HepG2 (cell line): ENCODE measurements at regions not wholly inside any gene's neighbourhood (a gene's known extent, or its start where the extent isn't known, plus 50 kb on each side); places are given as distances from the start of the nearest gene placed in this dataset.

ENCODE experiments used
- ATAC-seq: fragments of 200-7000 bp; cut with Tn5 transposase; 3 replicates; pipeline ENCODE4 v1.9.1; 2020; ENCODE audit warnings: mild to moderate bottlenecking, moderate library complexity
- BruUV-seq: library from RNA; stranded (reverse); fragments of 400-500 nt; replicated peaks from 2 replicates; lab custom pipeline; 2021; lab: Mats Ljungman, UMichigan
- CTCF ChIA-PET: fragments of 300-600 bp; formaldehyde crosslinking; extraction: SDS; loops from one replicate; lab custom pipeline; 2021; ENCODE audit warnings: low total read pairs, inconsistent platforms, low intra/inter-chr PET ratio; lab: Yijun Ruan, JAX
- POLR2A ChIA-PET: fragments of 350-600 bp; sonication (Branson Sonifier 250); formaldehyde crosslinking; loops from one replicate; lab custom pipeline; 2020; ENCODE audit warnings: antibody characterized with exemption, inconsistent platforms; lab: Yijun Ruan, JAX
- DNase-seq: peaks from one replicate; pipeline ENCODE4 v3.0.0-alpha.2; 2015; ENCODE audit warnings: low spot score
- FAIRE-seq: peaks from 3 replicates; lab custom pipeline; 2011; peaks lifted over from hg19 to GRCh38; lab: Jason Lieb, UNC
- H2AFZ ChIP-seq: one replicate; pipeline ENCODE4 v1.6.1; 2011; ENCODE audit warnings: low read length, inconsistent platforms
- H3K27ac ChIP-seq: fragments of 300-600 bp; 3 replicates; pipeline ENCODE4 v1.8.0; 2011; ENCODE audit warnings: mixed run types, mild to moderate bottlenecking, mixed read lengths, low read length, inconsistent platforms; ENCODE audit not compliant: insufficient read depth; ENCODE audit errors: extremely low read length
- H3K27me3 ChIP-seq, 2 experiments: fragments of 200-600 bp in 1 of 2; 2 replicates in 1 of 2; 3 replicates in 1 of 2; pipeline versions ENCODE4 v1.6.0 to v1.8.0; 2011; ENCODE audit warnings: low read length in 2 of 2, mild to moderate bottlenecking in 2 of 2, moderate library complexity in 2 of 2, inconsistent platforms in 1 of 2; ENCODE audit not compliant: insufficient read depth in 2 of 2, control insufficient read depth in 1 of 2
- H3K36me3 ChIP-seq, 2 experiments: fragments of 200-600 bp in 1 of 2; replicated peaks in 1 of 2; 2 replicates in 1 of 2; 3 replicates in 1 of 2; pipeline versions ENCODE4 v1.5.1 to v1.8.0; 2011; ENCODE audit warnings: low read length in 2 of 2, inconsistent platforms in 1 of 2; ENCODE audit not compliant: insufficient read depth in 2 of 2, control insufficient read depth in 1 of 2
- H3K4me1 ChIP-seq: 2 replicates; pipeline ENCODE4 v1.5.1; 2012; ENCODE audit warnings: low read length, inconsistent platforms; ENCODE audit not compliant: insufficient read depth
- H3K4me2 ChIP-seq: 2 replicates; pipeline ENCODE4 v1.6.0; 2011; ENCODE audit warnings: low read depth, low read length, inconsistent platforms
- H3K4me3 ChIP-seq, 3 experiments: fragments of 200-600 bp in 1 of 3; sonication (generic), shearing (Covaris generic) in 1 of 3; replicated peaks in 1 of 3; 2 replicates each; pipeline ENCODE4 v1.5.1; 2011 to 2016; ENCODE audit warnings: low read length in 3 of 3, inconsistent platforms in 2 of 3, low read depth in 2 of 3, mild to moderate bottlenecking in 2 of 3, control low read depth in 1 of 3, mixed read lengths in 1 of 3; ENCODE audit not compliant: insufficient read depth in 1 of 3
- H3K79me2 ChIP-seq: one replicate; pipeline ENCODE4 v1.6.1; 2011; ENCODE audit warnings: low read length, inconsistent platforms; ENCODE audit not compliant: insufficient read depth
- H3K9ac ChIP-seq: 2 replicates; pipeline ENCODE4 v1.6.0; 2011; ENCODE audit warnings: mild to moderate bottlenecking, low read depth, low read length, inconsistent platforms; ENCODE audit not compliant: insufficient read depth
- H3K9me3 ChIP-seq: 2 replicates; pipeline ENCODE4 v1.5.1; 2012; ENCODE audit warnings: mild to moderate bottlenecking, low read length
- H4K20me1 ChIP-seq: 2 replicates; pipeline ENCODE4 v1.6.0; 2011; ENCODE audit warnings: inconsistent platforms, mild to moderate bottlenecking, low read length, moderate library complexity; ENCODE audit not compliant: insufficient read depth
- FOXA1 ChIP-seq, 2 experiments: fragments of 450-650 bp in 1 of 2; sonication (generic) in 1 of 2; formaldehyde crosslinking in 1 of 2; IDR thresholded peaks; 2 replicates each; pipeline versions ENCODE4 v1.4.0 to v1.6.1; 2016 to 2020; ENCODE audit warnings: missing genetic modification reagents in 1 of 2
- JUND ChIP-seq: sonication (generic); formaldehyde crosslinking; IDR thresholded peaks from 2 replicates; pipeline ENCODE4 v1.8.0; 2022; ENCODE audit warnings: mild to moderate bottlenecking, missing genetic modification reagents
- LCORL ChIP-seq, 2 experiments: fragments of 450-650 bp in 1 of 2; sonication (generic) in 1 of 2; formaldehyde crosslinking in 1 of 2; IDR thresholded peaks; 2 replicates each; pipeline versions ENCODE4 v1.5.0 to v1.6.1; 2017 to 2020; ENCODE audit warnings: antibody characterized with exemption in 1 of 2, missing genetic modification reagents in 1 of 2
- MTF2 ChIP-seq: sonication (generic); formaldehyde crosslinking; IDR thresholded peaks from 2 replicates; pipeline ENCODE4 v1.5.0; 2020; ENCODE audit warnings: missing genetic modification reagents, borderline replicate concordance
- PAX8 ChIP-seq: sonication (generic); formaldehyde crosslinking; IDR thresholded peaks from 2 replicates; pipeline ENCODE4 v1.8.0; 2022; ENCODE audit warnings: mild to moderate bottlenecking, missing genetic modification reagents, borderline replicate concordance
- SIN3B ChIP-seq: fragments of 150-350 bp; IDR thresholded peaks from 2 replicates; pipeline ENCODE4 v1.6.1; 2014; ENCODE audit warnings: low read length
- YY1 ChIP-seq: IDR thresholded peaks from 2 replicates; pipeline ENCODE4 v1.6.1; 2011; ENCODE audit warnings: low read length, low read depth, moderate library complexity, mild to moderate bottlenecking; ENCODE audit not compliant: insufficient read depth, insufficient replicate concordance
- ZKSCAN1 ChIP-seq: fragments of 150-350 bp; IDR thresholded peaks from 2 replicates; pipeline ENCODE4 v1.6.1; 2014; ENCODE audit warnings: low read length
- ZNF343 ChIP-seq: sonication (generic); formaldehyde crosslinking; IDR thresholded peaks from 2 replicates; pipeline ENCODE4 v1.4.0; 2020; ENCODE audit warnings: mild to moderate bottlenecking, missing genetic modification reagents
- ZNF468 ChIP-seq: sonication (generic); formaldehyde crosslinking; IDR thresholded peaks from 2 replicates; pipeline ENCODE4 v1.8.0; 2022; ENCODE audit warnings: mild to moderate bottlenecking, moderate library complexity, missing genetic modification reagents
- ZNF7 ChIP-seq: IDR thresholded peaks from 2 replicates; pipeline ENCODE4 v1.6.1; 2016; ENCODE audit warnings: missing biosample characterization, missing genetic modification reagents
- ZNF839 ChIP-seq: sonication (generic); formaldehyde crosslinking; IDR thresholded peaks from 2 replicates; pipeline ENCODE4 v1.4.0; 2020; ENCODE audit warnings: missing genetic modification reagents, mild to moderate bottlenecking, borderline replicate concordance
- WGBS: methylation state at CpG from one replicate; pipeline ENCODE4 v1.1.6; 2017; ENCODE audit warnings: low lambda C conversion rate; 5-methylcytosine and 5-hydroxymethylcytosine counted together
- in situ Hi-C: cut with HindIII; loops from 2 replicates; pipeline ENCODE4 v1.10.0; 2017; ENCODE audit warnings: low pct_unique_long_range_greater_than_20kb; ENCODE audit not compliant: extremely low pct_ligation_motif_present
- intact Hi-C: fragments of 100-400 bp; cut with micrococcal nuclease; formaldehyde crosslinking; loops from one replicate; pipeline ENCODE4 v1.10.0; 2022; ENCODE audit not compliant: unreplicated experiment
- TF ChIP-seq, protein P1 (sequence below): sonication (generic); formaldehyde crosslinking; IDR thresholded peaks from 2 replicates; pipeline ENCODE4 v1.5.0; 2020; ENCODE audit warnings: missing genetic modification reagents
- TF ChIP-seq, protein P2 (sequence below): IDR thresholded peaks from 2 replicates; pipeline ENCODE4 v1.6.1; 2016; ENCODE audit warnings: mild to moderate bottlenecking
- TF ChIP-seq, protein P3 (sequence below): IDR thresholded peaks from 2 replicates; pipeline ENCODE4 v1.6.1; 2016; ENCODE audit warnings: missing biosample characterization, missing genetic modification reagents, low read depth

DNA sequence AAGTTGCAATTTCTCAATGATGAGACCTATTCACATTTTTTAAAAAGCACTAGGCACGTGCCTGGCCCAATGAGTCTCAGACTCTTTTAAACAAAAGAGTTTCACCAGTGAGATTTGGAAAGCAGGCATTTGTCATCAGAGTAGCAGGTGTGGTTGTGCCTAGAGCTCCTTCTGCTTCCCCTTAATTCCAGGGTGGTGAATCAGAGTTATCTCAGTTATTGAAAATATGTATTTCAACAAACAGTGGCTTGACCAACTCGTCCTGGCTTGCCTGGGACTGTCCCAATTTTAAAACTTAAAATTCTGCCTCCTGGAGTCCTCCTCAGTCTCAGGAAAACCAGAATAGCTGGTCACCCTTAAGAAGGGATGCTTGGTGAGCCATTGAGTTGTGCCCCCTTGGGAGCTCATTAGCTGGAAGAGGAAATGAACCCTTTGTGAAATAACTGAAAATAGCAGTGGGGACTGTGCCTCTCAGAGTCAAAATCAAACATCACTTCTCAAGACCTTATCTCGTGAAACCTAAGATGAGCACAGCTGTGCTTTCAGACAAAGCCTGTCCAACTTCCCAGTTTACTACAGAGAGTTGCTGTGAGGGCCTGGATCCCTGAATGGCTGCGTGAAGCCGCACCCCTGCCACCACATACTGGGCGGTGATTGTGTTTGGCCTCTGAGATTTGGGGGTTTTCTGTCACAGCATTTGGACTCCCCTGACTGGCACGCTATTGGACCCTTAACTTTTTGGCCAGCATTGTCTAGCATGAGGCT, 116.3 kb downstream of the ANKRD60 start:
- in situ Hi-C loops (no loop called here), intact Hi-C loops (no loop called here)
- ATAC-seq: no peak
- H3K27me3 ChIP-seq: peaks cover 4 to 32% of the 10 kb centered on the region in 2 experiments
- no peaks in the 10 kb centered on the region for H3K9me3 ChIP-seq
- H3K4me3 ChIP-seq: no peak overlapping the region
- no peak for FAIRE-seq
- no peak for DNase-seq
- H3K4me2 ChIP-seq: no peak overlapping the region
- no peaks in the 10 kb centered on the region for H3K4me1 ChIP-seq
- H3K79me2 ChIP-seq: no peaks in the 10 kb centered on the region
- no peaks in the 10 kb centered on the region for H4K20me1 ChIP-seq
- ChIA-PET POLR2A (no interaction called here), CTCF (no interaction called here)
- TF ChIP-seq ZKSCAN1 (no peak), ZNF7 (CRISPR knock-in tag) (no peak), MTF2 (CRISPR knock-in tag) (no peak), JUND (CRISPR knock-in tag) (no peak), ZNF468 (CRISPR knock-in tag) (no peak), FOXA1 (IDR thresholded peaks at IDR 0.05) (no peak), FOXA1 (CRISPR knock-in tag; IDR thresholded peaks at IDR 0.05) (no peak), LCORL (IDR thresholded peaks at IDR 0.05) (no peak), LCORL (CRISPR knock-in tag; IDR thresholded peaks at IDR 0.05) (no peak), YY1 (no peak), ZNF839 (CRISPR knock-in tag) (no peak), PAX8 (CRISPR knock-in tag) (no peak), SIN3B (no peak), ZNF343 (no peak)
- TF ChIP-seq, protein P1, sequence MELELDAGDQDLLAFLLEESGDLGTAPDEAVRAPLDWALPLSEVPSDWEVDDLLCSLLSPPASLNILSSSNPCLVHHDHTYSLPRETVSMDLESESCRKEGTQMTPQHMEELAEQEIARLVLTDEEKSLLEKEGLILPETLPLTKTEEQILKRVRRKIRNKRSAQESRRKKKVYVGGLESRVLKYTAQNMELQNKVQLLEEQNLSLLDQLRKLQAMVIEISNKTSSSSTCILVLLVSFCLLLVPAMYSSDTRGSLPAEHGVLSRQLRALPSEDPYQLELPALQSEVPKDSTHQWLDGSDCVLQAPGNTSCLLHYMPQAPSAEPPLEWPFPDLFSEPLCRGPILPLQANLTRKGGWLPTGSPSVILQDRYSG (CRISPR knock-in tag): no peak
- TF ChIP-seq, protein P2, sequence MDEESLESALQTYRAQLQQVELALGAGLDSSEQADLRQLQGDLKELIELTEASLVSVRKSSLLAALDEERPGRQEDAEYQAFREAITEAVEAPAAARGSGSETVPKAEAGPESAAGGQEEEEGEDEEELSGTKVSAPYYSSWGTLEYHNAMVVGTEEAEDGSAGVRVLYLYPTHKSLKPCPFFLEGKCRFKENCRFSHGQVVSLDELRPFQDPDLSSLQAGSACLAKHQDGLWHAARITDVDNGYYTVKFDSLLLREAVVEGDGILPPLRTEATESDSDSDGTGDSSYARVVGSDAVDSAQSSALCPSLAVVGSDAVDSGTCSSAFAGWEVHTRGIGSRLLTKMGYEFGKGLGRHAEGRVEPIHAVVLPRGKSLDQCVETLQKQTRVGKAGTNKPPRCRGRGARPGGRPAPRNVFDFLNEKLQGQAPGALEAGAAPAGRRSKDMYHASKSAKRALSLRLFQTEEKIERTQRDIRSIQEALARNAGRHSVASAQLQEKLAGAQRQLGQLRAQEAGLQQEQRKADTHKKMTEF: no peak
- TF ChIP-seq, protein P3, sequence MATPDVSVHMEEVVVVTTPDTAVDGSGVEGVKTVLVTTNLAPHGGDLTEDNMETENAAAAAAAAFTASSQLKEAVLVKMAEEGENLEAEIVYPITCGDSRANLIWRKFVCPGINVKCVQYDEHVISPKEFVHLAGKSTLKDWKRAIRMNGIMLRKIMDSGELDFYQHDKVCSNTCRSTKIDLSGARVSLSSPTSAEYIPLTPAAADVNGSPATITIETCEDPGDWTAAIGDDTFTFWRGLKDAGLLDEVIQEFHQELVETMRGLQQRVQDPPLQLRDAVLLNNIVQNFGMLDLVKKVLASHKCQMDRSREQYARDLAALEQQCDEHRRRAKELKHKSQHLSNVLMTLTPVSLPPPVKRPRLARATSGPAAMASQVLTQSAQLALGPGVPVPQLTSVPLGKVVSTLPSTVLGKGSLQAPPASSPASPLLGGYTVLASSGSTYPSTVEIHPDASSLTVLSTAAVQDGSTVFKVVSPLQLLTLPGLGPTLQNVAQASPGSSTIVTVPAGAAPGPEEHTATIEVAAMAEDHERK (CRISPR knock-in tag): no peak
- no peak overlapping the region for H3K27ac ChIP-seq
- H3K36me3 ChIP-seq: no peaks in the 10 kb centered on the region
- H3K9ac ChIP-seq: no peak overlapping the region
- 4% methylated on average over 7 of the region's 7 CpGs for WGBS
- no TSS peak for BruUV-seq
- no peak overlapping the region for H2AFZ ChIP-seq
